Breast epithelium (tissue), 4 donors: ENCODE measurements at regions not wholly inside any gene's neighbourhood (a gene's known extent, or its start where the extent isn't known, plus 50 kb on each side); places are given as distances from the start of the nearest gene placed in this dataset.

Experiments
- DNase-seq, 2 donors: peaks; one replicate each; pipeline ENCODE4 v3.0.0-alpha.2; 2019; ENCODE audit warnings: low spot score in 2 of 2
- H3K27ac ChIP-seq, 2 donors: fragments of 200-600 bp; sonication (generic) in 1 of 2; one replicate each; pipeline ENCODE4 v1.5.1; 2016 to 2019; ENCODE audit warnings: mild to moderate bottlenecking in 1 of 2
- H3K27me3 ChIP-seq, 2 donors: fragments of 200-600 bp; sonication (generic) in 1 of 2; one replicate each; pipeline versions ENCODE4 v1.5.1 to v1.6.0; 2017 to 2019; ENCODE audit warnings: control low read depth in 1 of 2, mild to moderate bottlenecking in 1 of 2
- H3K36me3 ChIP-seq: fragments of 200-600 bp; one replicate; pipeline ENCODE4 v1.5.1; 2019
- H3K4me1 ChIP-seq, 2 donors: fragments of 200-600 bp; sonication (generic); one replicate each; pipeline ENCODE4 v1.5.1; 2016 to 2019; ENCODE audit warnings: control low read depth in 1 of 2
- H3K4me3 ChIP-seq, 3 donors: fragments of 200-600 bp; sonication (generic); 1 replicate in 2 of 3; 2 replicates in 1 of 3; pipeline ENCODE4 v1.5.1; 2016 to 2019; ENCODE audit warnings: mild to moderate bottlenecking in 3 of 3, moderate library complexity in 2 of 3
- H3K9me3 ChIP-seq, 2 donors: fragments of 200-600 bp; sonication (generic) in 1 of 2; one replicate each; pipeline ENCODE4 v1.5.1; 2016 to 2019; ENCODE audit warnings: control low read depth in 1 of 2
- POLR2A ChIP-seq: fragments of 450-650 bp; IDR thresholded peaks from one replicate; pipeline ENCODE4 v1.6.1; 2016; ENCODE audit warnings: antibody characterized with exemption, mild to moderate bottlenecking, moderate library complexity
- POLR2AphosphoS5 ChIP-seq, 3 donors: sonication (generic); formaldehyde crosslinking; IDR thresholded peaks; one replicate each; pipeline ENCODE4 v1.6.1; 2017; ENCODE audit warnings: antibody characterized with exemption in 3 of 3
- intact Hi-C: fragments of 100-400 bp; cut with DNase I; formaldehyde crosslinking; loops from one replicate; pipeline ENCODE4 v1.15.1; 2023; ENCODE audit warnings: low total_unique reads
- TF ChIP-seq, protein P1 (sequence below), 3 donors: fragments of 450-650 bp; IDR thresholded peaks; one replicate each; pipeline ENCODE4 v1.5.1; 2016 to 2017; ENCODE audit warnings: antibody characterized with exemption in 3 of 3, mild to moderate bottlenecking in 3 of 3, moderate library complexity in 3 of 3

DNA sequence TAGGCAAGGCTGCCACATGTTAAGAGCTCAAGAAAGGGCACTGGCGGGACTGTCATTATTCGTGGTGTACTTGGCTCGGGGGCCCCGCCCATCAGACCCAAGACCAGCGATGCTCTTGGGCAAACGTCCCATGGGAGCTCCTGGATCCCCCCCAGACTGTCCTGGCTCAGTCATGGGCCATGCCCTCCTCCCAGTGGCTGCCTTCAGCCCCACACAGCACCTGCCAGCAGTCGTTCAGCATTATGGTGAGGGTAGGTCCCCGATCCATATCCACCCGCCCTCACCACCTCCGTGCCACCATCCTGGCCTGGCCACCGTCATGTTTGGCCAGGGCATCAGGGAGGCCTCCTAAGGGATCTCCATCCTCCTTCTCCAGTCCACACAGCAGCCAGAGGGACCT lies 51.4 kb upstream of the IQSEC1 start:
- intact Hi-C loops: no loop called here
- Histone ChIP-seq H3K9me3 (no peaks in the 10 kb centered on the region), H3K27ac (no peak overlapping the region), H3K4me3 (no peak overlapping the region), H3K27me3 (peaks cover 0 to 4% of the 10 kb centered on the region in 2 donors), H3K4me1 (no peaks in the 10 kb centered on the region), H3K36me3 (no peaks in the 10 kb centered on the region)
- TF ChIP-seq POLR2AphosphoS5 (IDR thresholded peaks at IDR 0.05): no peak
- TF ChIP-seq POLR2A: no peak
- TF ChIP-seq, protein P1, sequence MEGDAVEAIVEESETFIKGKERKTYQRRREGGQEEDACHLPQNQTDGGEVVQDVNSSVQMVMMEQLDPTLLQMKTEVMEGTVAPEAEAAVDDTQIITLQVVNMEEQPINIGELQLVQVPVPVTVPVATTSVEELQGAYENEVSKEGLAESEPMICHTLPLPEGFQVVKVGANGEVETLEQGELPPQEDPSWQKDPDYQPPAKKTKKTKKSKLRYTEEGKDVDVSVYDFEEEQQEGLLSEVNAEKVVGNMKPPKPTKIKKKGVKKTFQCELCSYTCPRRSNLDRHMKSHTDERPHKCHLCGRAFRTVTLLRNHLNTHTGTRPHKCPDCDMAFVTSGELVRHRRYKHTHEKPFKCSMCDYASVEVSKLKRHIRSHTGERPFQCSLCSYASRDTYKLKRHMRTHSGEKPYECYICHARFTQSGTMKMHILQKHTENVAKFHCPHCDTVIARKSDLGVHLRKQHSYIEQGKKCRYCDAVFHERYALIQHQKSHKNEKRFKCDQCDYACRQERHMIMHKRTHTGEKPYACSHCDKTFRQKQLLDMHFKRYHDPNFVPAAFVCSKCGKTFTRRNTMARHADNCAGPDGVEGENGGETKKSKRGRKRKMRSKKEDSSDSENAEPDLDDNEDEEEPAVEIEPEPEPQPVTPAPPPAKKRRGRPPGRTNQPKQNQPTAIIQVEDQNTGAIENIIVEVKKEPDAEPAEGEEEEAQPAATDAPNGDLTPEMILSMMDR (IDR thresholded peaks at IDR 0.05): no peak
- no peak for DNase-seq

DNA sequence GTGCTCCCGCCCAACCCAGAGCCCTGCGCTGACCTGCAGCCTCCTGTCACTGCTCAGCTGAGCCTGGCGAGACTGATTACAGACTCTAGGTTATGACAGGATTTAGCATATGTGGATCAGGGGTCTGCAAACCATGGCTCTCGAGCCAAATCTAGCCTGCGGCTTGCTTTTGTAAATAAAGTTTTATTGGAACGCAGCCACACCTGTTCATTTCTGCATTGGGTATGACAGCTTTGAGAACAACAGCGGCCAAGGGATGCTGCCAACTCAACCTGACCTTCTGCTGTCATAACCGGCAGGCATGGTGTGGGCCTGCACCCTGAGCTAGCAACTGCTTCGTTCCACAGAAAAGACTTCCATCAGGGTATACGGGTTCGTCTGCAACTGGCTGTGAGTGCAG lies 50.5 kb upstream of the IQSEC1 start:
- H3K36me3 ChIP-seq: no peaks in the 10 kb centered on the region
- H3K9me3 ChIP-seq: no peaks in the 10 kb centered on the region
- H3K4me1 ChIP-seq: no peaks in the 10 kb centered on the region
- H3K27ac ChIP-seq: no peak overlapping the region
- intact Hi-C loops: no loop called here
- TF ChIP-seq POLR2AphosphoS5 (IDR thresholded peaks at IDR 0.05) (no peak), POLR2A (no peak)
- TF ChIP-seq, protein P1 (IDR thresholded peaks at IDR 0.05): no peak
- H3K4me3 ChIP-seq: no peak overlapping the region
- no peak for DNase-seq
- peaks cover 0 to 5% of the 10 kb centered on the region in 2 donors for H3K27me3 ChIP-seq

DNA sequence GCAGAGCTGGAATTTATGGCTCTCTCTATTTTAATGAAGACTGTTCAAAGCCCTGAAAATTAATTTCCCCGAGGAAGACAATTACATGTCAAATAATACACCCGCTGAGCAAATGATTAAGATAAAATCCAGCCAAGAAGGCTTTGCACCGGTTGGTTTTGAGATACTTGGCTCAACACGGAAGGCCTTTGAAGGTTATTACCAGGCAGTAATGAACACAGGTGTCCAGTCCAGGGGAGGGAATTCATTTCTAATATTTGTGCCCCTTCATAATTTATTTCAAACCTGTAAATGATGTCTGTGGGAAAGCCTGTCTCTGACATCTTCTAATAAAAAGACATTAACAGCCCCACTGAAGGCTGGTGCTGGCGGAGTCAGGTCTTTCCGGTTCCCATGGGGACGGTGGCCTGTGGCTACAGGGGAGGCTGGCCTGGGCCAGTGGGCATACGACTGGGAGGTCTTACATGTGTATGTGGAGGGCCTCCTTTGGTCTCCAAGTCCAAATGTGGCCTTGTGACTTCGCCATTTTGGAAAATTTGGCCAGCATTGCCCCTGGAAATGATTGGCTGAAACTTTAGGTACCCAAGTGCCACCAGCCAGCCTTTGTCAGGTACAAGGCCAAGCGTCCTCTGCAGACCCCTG lies 49.9 kb upstream of the IQSEC1 start:
- TF ChIP-seq, protein P1 (IDR thresholded peaks at IDR 0.05): no peak
- TF ChIP-seq POLR2A (no peak), POLR2AphosphoS5 (IDR thresholded peaks at IDR 0.05) (no peak)
- Histone ChIP-seq H3K4me1 (no peaks in the 10 kb centered on the region), H3K4me3 (no peak overlapping the region), H3K27me3 (peaks cover 0 to 5% of the 10 kb centered on the region in 2 donors), H3K36me3 (no peaks in the 10 kb centered on the region), H3K9me3 (no peaks in the 10 kb centered on the region), H3K27ac (no peak overlapping the region)
- DNase-seq: no peak
- intact Hi-C loops: no loop called here
